Large intestine (tissue), 3 donors: ENCODE measurements at regions not wholly inside any gene's neighbourhood (a gene's known extent, or its start where the extent isn't known, plus 50 kb on each side); places are given as distances from the start of the nearest gene placed in this dataset.

Experiments used
- DNase-seq, 2 donors: peaks; one replicate each; pipeline versions ENCODE4 v3.0.0 to v3.0.0-alpha.2; 2013
- H3K27ac ChIP-seq: one replicate; pipeline ENCODE4 v1.5.1; 2013; ENCODE audit warnings: low read length
- H3K27me3 ChIP-seq: 2 replicates; pipeline ENCODE4 v1.6.1; 2013; ENCODE audit warnings: low read length; ENCODE audit not compliant: control insufficient read depth, insufficient read depth
- H3K36me3 ChIP-seq: 2 replicates; pipeline ENCODE4 v1.6.1; 2013; ENCODE audit warnings: low read length; ENCODE audit not compliant: control insufficient read depth, insufficient read depth
- H3K4me1 ChIP-seq: one replicate; pipeline ENCODE4 v1.6.1; 2013; ENCODE audit warnings: low read length; ENCODE audit not compliant: control insufficient read depth, insufficient read depth
- H3K4me3 ChIP-seq: one replicate; pipeline ENCODE4 v1.5.1; 2013; ENCODE audit warnings: low read length
- H3K9me3 ChIP-seq: one replicate; pipeline ENCODE4 v1.6.1; 2013; ENCODE audit warnings: mild to moderate bottlenecking, low read depth, low read length, moderate library complexity; ENCODE audit not compliant: control insufficient read depth
- WGBS: methylation state at CpG from one replicate; pipeline ENCODE4 v1.1.5; 2013; ENCODE audit warnings: low lambda C conversion rate; ENCODE audit not compliant: insufficient coverage; 5-methylcytosine and 5-hydroxymethylcytosine counted together

- peaks cover 4% of the 10 kb centered on the region for H3K9me3 ChIP-seq
- no peaks in the 10 kb centered on the region for H3K4me1 ChIP-seq
- no peak for DNase-seq
- no peak overlapping the region for H3K4me3 ChIP-seq
- 80% methylated on average over 1 of the region's 4 CpGs for WGBS
- no peaks in the 10 kb centered on the region for H3K36me3 ChIP-seq
- no peak overlapping the region for H3K27ac ChIP-seq
- no peaks in the 10 kb centered on the region for H3K27me3 ChIP-seq
These were observed 128.3 kb upstream of the TRIM2 start for GRCh38 chr4:153075836-153076518.

- H3K36me3 ChIP-seq, result no peaks in the 10 kb centered on the region
- H3K27me3 ChIP-seq, result no peaks in the 10 kb centered on the region
- WGBS, result no CpG with 5 or more reads among the region's 3 CpGs
- H3K4me3 ChIP-seq, result no peak overlapping the region
- no peaks in the 10 kb centered on the region for H3K4me1 ChIP-seq
- no peak overlapping the region for H3K27ac ChIP-seq
- DNase-seq, result no peak
- peaks cover 4% of the 10 kb centered on the region for H3K9me3 ChIP-seq
These were observed 127.4 kb upstream of the TRIM2 start for GRCh38 chr4:153076861-153077260.

- H3K27me3 ChIP-seq, result no peaks in the 10 kb centered on the region
- H3K9me3 ChIP-seq, result peaks cover 4% of the 10 kb centered on the region
- no peak for DNase-seq
- no peak overlapping the region for H3K4me3 ChIP-seq
- H3K4me1 ChIP-seq, result peaks cover 7% of the 10 kb centered on the region
- no peaks in the 10 kb centered on the region for H3K36me3 ChIP-seq
- WGBS, result no CpG with 5 or more reads among the region's 6 CpGs
- no peak overlapping the region for H3K27ac ChIP-seq
These were observed 124.3 kb upstream of the TRIM2 start for GRCh38 chr4:153079857-153080391.

- Histone ChIP-seq H3K27ac (no peak overlapping the region), H3K4me3 (no peak overlapping the region), H3K4me1 (peaks cover 9% of the 10 kb centered on the region), H3K27me3 (no peaks in the 10 kb centered on the region), H3K36me3 (no peaks in the 10 kb centered on the region), H3K9me3 (peaks cover 4% of the 10 kb centered on the region)
- DNase-seq, result no peak
- WGBS, result no CpG with 5 or more reads among the region's 7 CpGs
These were observed 123.2 kb upstream of the TRIM2 start for GRCh38 chr4:153081006-153081580.

- Histone ChIP-seq H3K36me3 (no peaks in the 10 kb centered on the region), H3K27ac (no peak overlapping the region), H3K9me3 (peaks cover 4% of the 10 kb centered on the region), H3K4me3 (no peak overlapping the region), H3K4me1 (peaks cover 9% of the 10 kb centered on the region), H3K27me3 (no peaks in the 10 kb centered on the region)
- no peak for DNase-seq
- no CpG with 5 or more reads among the region's 4 CpGs for WGBS
These were observed 122.5 kb upstream of the TRIM2 start for GRCh38 chr4:153081693-153082092.

- peak overlapping the region; percentile 37 for H3K27ac ChIP-seq
- WGBS, result no CpG with 5 or more reads among the region's 15 CpGs
- DNase-seq, result no peak
These were observed 121.6 kb upstream of the TRIM2 start for GRCh38 chr4:153082322-153083301.

GRCh38 chr4:153083447-153083947 lies 120.7 kb upstream of the TRIM2 start:
- Histone ChIP-seq H3K4me3 (no peak overlapping the region), H3K4me1 (peaks cover 9% of the 10 kb centered on the region), H3K36me3 (no peaks in the 10 kb centered on the region), H3K27ac (peak overlapping the region; percentile 37), H3K27me3 (no peaks in the 10 kb centered on the region), H3K9me3 (no peaks in the 10 kb centered on the region)
- peak; percentile 70 to 82 for DNase-seq
- no CpG with 5 or more reads among the region's 7 CpGs for WGBS

More at GRCh38 chr4:153082322-153083301, 121.6 kb upstream of the TRIM2 start:
- peaks cover 9% of the 10 kb centered on the region for H3K4me1 ChIP-seq
- H3K9me3 ChIP-seq, result peaks cover 3% of the 10 kb centered on the region
- no peaks in the 10 kb centered on the region for H3K27me3 ChIP-seq
- no peak overlapping the region for H3K4me3 ChIP-seq
- H3K36me3 ChIP-seq, result no peaks in the 10 kb centered on the region

GRCh38 chr4:153084224-153084979 lies 119.8 kb upstream of the TRIM2 start:
- Histone ChIP-seq H3K4me1 (peaks cover 9% of the 10 kb centered on the region), H3K27ac (no peak overlapping the region), H3K36me3 (no peaks in the 10 kb centered on the region), H3K9me3 (no peaks in the 10 kb centered on the region), H3K27me3 (no peaks in the 10 kb centered on the region), H3K4me3 (no peak overlapping the region)
- WGBS, result 80% methylated on average over 2 of the region's 15 CpGs
- no peak for DNase-seq

GRCh38 chr4:153084980-153085630 lies 119.1 kb upstream of the TRIM2 start:
- no peaks in the 10 kb centered on the region for H3K9me3 ChIP-seq
- H3K27me3 ChIP-seq, result no peaks in the 10 kb centered on the region
- H3K36me3 ChIP-seq, result no peaks in the 10 kb centered on the region
- peak; percentile 50 to 73 for DNase-seq
- WGBS, result no CpG with 5 or more reads among the region's 11 CpGs
- H3K4me3 ChIP-seq, result no peak overlapping the region
- peaks cover 9% of the 10 kb centered on the region for H3K4me1 ChIP-seq
- peak overlapping the region; percentile 3 for H3K27ac ChIP-seq
